CD4-positive, alpha-beta T cell (primary cell): ENCODE measurements at regions not wholly inside any gene's neighbourhood (a gene's known extent, or its start where the extent isn't known, plus 50 kb on each side); places are given as distances from the start of the nearest gene placed in this dataset.

Experiments
- ATAC-seq: fragments of 200-7000 bp; cut with Tn5 transposase; one replicate; pipeline ENCODE4 v1.10.0; 2022; ENCODE audit warnings: mild to moderate bottlenecking; ENCODE audit not compliant: poor library complexity
- CTCF ChIA-PET: fragments of 350-600 bp; sonication (Branson Sonifier 250); formaldehyde crosslinking; loops from one replicate; lab custom pipeline; 2021; ENCODE audit warnings: antibody characterized with exemption, inconsistent platforms; lab: Charles Lee
- POLR2A ChIA-PET: fragments of 350-600 bp; sonication (Branson Sonifier 250); formaldehyde crosslinking; loops from one replicate; lab custom pipeline; 2021; ENCODE audit warnings: antibody characterized with exemption, inconsistent platforms; lab: Charles Lee
- DNase-seq, 14 experiments: peaks; one replicate each; pipeline ENCODE4 v3.0.0-alpha.2; 2013 to 2020; ENCODE audit warnings: mixed read lengths in 2 of 14
- H3K27ac ChIP-seq, 2 donors: one replicate each; pipeline versions ENCODE4 v1.5.1 to v1.7.0; 2013; ENCODE audit warnings: low read length in 2 of 2, low read depth in 1 of 2, mild to moderate bottlenecking in 1 of 2
- H3K27me3 ChIP-seq, 2 experiments: 1 replicate in 1 of 2; 2 replicates in 1 of 2; pipeline versions ENCODE4 v1.6.1 to v1.7.0; 2013; ENCODE audit warnings: low read length in 2 of 2, control low read depth in 1 of 2, mild to moderate bottlenecking in 1 of 2, moderate library complexity in 1 of 2; ENCODE audit not compliant: insufficient read depth in 2 of 2, control insufficient read depth in 1 of 2
- H3K36me3 ChIP-seq: one replicate; pipeline ENCODE4 v1.6.1; 2013; ENCODE audit warnings: low read length, control low read depth; ENCODE audit not compliant: insufficient read depth
- H3K4me1 ChIP-seq: one replicate; pipeline ENCODE4 v1.6.1; 2013; ENCODE audit warnings: low read length, control low read depth; ENCODE audit not compliant: insufficient read depth
- H3K4me3 ChIP-seq: one replicate; pipeline ENCODE4 v1.5.1; 2013; ENCODE audit warnings: mild to moderate bottlenecking, low read length, moderate library complexity
- H3K9me3 ChIP-seq, 2 experiments: 1 replicate in 1 of 2; 2 replicates in 1 of 2; pipeline versions ENCODE4 v1.6.1 to v1.7.0; 2013; ENCODE audit warnings: low read length in 2 of 2, mild to moderate bottlenecking in 2 of 2, control low read depth in 1 of 2, moderate library complexity in 1 of 2; ENCODE audit not compliant: control insufficient read depth in 1 of 2, insufficient read depth in 1 of 2
- H3K27ac Mint-ChIP-seq: one replicate; pipeline ENCODE4 v1.8.0; 2020; ENCODE audit warnings: mixed read lengths
- H3K27me3 Mint-ChIP-seq: one replicate; pipeline ENCODE4 v1.8.0; 2021; ENCODE audit warnings: mixed read lengths
- H3K36me3 Mint-ChIP-seq: one replicate; pipeline ENCODE4 v1.8.0; 2021; ENCODE audit warnings: low read depth, mixed read lengths
- H3K4me1 Mint-ChIP-seq: one replicate; pipeline ENCODE4 v1.8.0; 2021; ENCODE audit warnings: low read depth, mixed read lengths
- H3K4me3 Mint-ChIP-seq: one replicate; pipeline ENCODE4 v1.8.0; 2020; ENCODE audit warnings: mild to moderate bottlenecking, mixed read lengths
- H3K9me3 Mint-ChIP-seq: one replicate; pipeline ENCODE4 v1.8.0; 2020; ENCODE audit warnings: mixed read lengths
- intact Hi-C, 2 experiments: fragments of 100-400 bp; cut with DNase I in 1 of 2; cut with micrococcal nuclease in 1 of 2; formaldehyde crosslinking; loops; one replicate each; pipeline versions ENCODE4 v1.15.1 to v1.9.0; 2023 to 2025; cut with DNase I, micrococcal nuclease
- TF ChIP-seq, protein P1 (sequence below): fragments of 200-600 bp; IDR thresholded peaks from one replicate; pipeline ENCODE4 v1.8.0; 2022; ENCODE audit warnings: antibody characterized with exemption, mild to moderate bottlenecking

GRCh38 chr6:14844411-14844810 lies 401.5 kb upstream of the JARID2 start:
- Mint-ChIP-seq H3K27ac (no peak overlapping the region), H3K4me3 (no peak overlapping the region), H3K36me3 (no peaks in the 10 kb centered on the region), H3K4me1 (no peaks in the 10 kb centered on the region), H3K9me3 (no peaks in the 10 kb centered on the region), H3K27me3 (no peaks in the 10 kb centered on the region)
- no peak for DNase-seq
- H3K4me3 ChIP-seq = no peak overlapping the region
- ChIA-PET POLR2A (no interaction called here), CTCF (no interaction called here)
- H3K9me3 ChIP-seq = no peaks in the 10 kb centered on the region
- no peaks in the 10 kb centered on the region for H3K4me1 ChIP-seq
- no peaks in the 10 kb centered on the region for H3K27me3 ChIP-seq
- no peaks in the 10 kb centered on the region for H3K36me3 ChIP-seq
- intact Hi-C loops = no loop called here
- no peak for ATAC-seq
- TF ChIP-seq, protein P1, sequence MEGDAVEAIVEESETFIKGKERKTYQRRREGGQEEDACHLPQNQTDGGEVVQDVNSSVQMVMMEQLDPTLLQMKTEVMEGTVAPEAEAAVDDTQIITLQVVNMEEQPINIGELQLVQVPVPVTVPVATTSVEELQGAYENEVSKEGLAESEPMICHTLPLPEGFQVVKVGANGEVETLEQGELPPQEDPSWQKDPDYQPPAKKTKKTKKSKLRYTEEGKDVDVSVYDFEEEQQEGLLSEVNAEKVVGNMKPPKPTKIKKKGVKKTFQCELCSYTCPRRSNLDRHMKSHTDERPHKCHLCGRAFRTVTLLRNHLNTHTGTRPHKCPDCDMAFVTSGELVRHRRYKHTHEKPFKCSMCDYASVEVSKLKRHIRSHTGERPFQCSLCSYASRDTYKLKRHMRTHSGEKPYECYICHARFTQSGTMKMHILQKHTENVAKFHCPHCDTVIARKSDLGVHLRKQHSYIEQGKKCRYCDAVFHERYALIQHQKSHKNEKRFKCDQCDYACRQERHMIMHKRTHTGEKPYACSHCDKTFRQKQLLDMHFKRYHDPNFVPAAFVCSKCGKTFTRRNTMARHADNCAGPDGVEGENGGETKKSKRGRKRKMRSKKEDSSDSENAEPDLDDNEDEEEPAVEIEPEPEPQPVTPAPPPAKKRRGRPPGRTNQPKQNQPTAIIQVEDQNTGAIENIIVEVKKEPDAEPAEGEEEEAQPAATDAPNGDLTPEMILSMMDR = no peak
- H3K27ac ChIP-seq = no peak overlapping the region

DNA sequence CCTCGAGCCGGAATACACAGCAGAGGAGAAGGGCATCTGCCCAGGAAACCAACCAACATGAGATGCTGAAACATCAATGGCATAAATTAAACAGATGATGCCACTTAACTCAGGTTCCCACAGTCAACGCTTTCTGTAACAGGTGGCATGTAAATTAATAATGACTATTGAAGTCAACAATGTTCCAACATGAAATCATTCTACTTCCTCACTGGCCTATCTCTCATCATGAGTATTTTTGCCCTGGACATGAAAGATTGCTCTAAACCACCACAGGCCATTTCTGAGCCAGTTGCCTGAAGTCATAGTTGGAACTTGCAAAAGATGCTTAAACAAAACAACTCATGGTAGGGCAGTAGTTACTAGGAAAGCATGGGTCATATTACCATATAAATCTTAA lies 397.9 kb upstream of the JARID2 start:
- POLR2A ChIA-PET = no interaction called here
- ATAC-seq = no peak
- Histone ChIP-seq H3K36me3 (no peaks in the 10 kb centered on the region), H3K4me1 (no peaks in the 10 kb centered on the region), H3K4me3 (no peak overlapping the region), H3K9me3 (no peaks in the 10 kb centered on the region), H3K27me3 (no peaks in the 10 kb centered on the region), H3K27ac (no peak overlapping the region)
- Mint-ChIP-seq H3K36me3 (no peaks in the 10 kb centered on the region), H3K4me3 (no peak overlapping the region), H3K9me3 (no peaks in the 10 kb centered on the region), H3K27me3 (no peaks in the 10 kb centered on the region), H3K4me1 (no peaks in the 10 kb centered on the region), H3K27ac (no peak overlapping the region)
- CTCF ChIA-PET = no interaction called here
- TF ChIP-seq, protein P1 = no peak
- intact Hi-C loops = no loop called here
- DNase-seq = no peak

- H3K36me3 ChIP-seq = no peaks in the 10 kb centered on the region
- H3K4me3 ChIP-seq = no peak overlapping the region
- intact Hi-C loops = no loop called here
- no peak overlapping the region for H3K27ac ChIP-seq
- no peak for ATAC-seq
- no peaks in the 10 kb centered on the region for H3K4me1 Mint-ChIP-seq
- H3K27me3 ChIP-seq = no peaks in the 10 kb centered on the region
- no peaks in the 10 kb centered on the region for H3K9me3 Mint-ChIP-seq
- H3K9me3 ChIP-seq = no peaks in the 10 kb centered on the region
- no peaks in the 10 kb centered on the region for H3K27me3 Mint-ChIP-seq
- TF ChIP-seq, protein P1 = no peak
- no peak overlapping the region for H3K27ac Mint-ChIP-seq
- H3K36me3 Mint-ChIP-seq = no peaks in the 10 kb centered on the region
- no peak overlapping the region for H3K4me3 Mint-ChIP-seq
- POLR2A ChIA-PET = no interaction called here
- CTCF ChIA-PET = no interaction called here
- H3K4me1 ChIP-seq = no peaks in the 10 kb centered on the region
- DNase-seq = no peak
Measured at GRCh38 chr6:14849185-14849584, 396.7 kb upstream of the JARID2 start.
